IPS-15b (cell line): ENCODE measurements at regions not wholly inside any gene's neighbourhood (a gene's known extent, or its start where the extent isn't known, plus 50 kb on each side); places are given as distances from the start of the nearest gene placed in this dataset.

Experiments
- H3K27me3 ChIP-seq: one replicate; pipeline ENCODE4 v1.6.1; 2013; ENCODE audit warnings: low read length; ENCODE audit not compliant: control insufficient read depth, insufficient read depth
- H3K36me3 ChIP-seq: one replicate; pipeline ENCODE4 v1.6.1; 2013; ENCODE audit warnings: low read length; ENCODE audit not compliant: control insufficient read depth, insufficient read depth
- H3K4me1 ChIP-seq: one replicate; pipeline ENCODE4 v1.6.1; 2013; ENCODE audit warnings: mild to moderate bottlenecking, low read length; ENCODE audit not compliant: control insufficient read depth, insufficient read depth
- H3K4me3 ChIP-seq: one replicate; pipeline ENCODE4 v1.5.1; 2013; ENCODE audit warnings: low read depth, low read length
- H3K9ac ChIP-seq: one replicate; pipeline ENCODE4 v1.6.1; 2013; ENCODE audit warnings: low read depth, mild to moderate bottlenecking, low read length
- H3K9me3 ChIP-seq: one replicate; pipeline ENCODE4 v1.6.1; 2013; ENCODE audit warnings: mild to moderate bottlenecking, low read length; ENCODE audit not compliant: control insufficient read depth, insufficient read depth

DNA sequence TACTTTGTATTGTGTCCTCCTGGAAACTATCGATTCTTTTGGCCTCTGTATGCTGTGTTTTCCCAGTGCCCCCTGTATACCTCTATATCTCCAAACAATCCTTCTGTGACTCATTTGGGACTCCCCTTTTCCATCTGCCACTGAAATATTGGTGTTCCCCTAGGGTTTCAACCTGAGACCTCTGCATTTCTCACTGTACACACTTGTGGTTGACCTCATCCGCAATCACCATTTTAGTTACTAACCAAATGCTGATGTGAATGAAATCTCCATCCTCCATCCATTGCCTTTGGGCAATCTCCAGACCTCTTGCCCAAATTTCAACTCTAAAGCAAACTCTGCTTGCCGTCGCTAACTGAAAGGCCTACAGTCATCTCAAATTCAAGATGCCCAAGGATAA is 190.6 kb upstream of the PLET1 start:
- no peak overlapping the region for H3K9ac ChIP-seq
- no peaks in the 10 kb centered on the region for H3K9me3 ChIP-seq
- no peak overlapping the region for H3K4me3 ChIP-seq
- no peaks in the 10 kb centered on the region for H3K4me1 ChIP-seq
- no peaks in the 10 kb centered on the region for H3K36me3 ChIP-seq
- H3K27me3 ChIP-seq: no peaks in the 10 kb centered on the region

GRCh38 chr11:112453601-112454577 is 193.2 kb upstream of the PLET1 start:
- Histone ChIP-seq H3K4me1 (no peaks in the 10 kb centered on the region), H3K4me3 (no peak overlapping the region), H3K36me3 (no peaks in the 10 kb centered on the region), H3K27me3 (no peaks in the 10 kb centered on the region), H3K9me3 (no peaks in the 10 kb centered on the region), H3K9ac (no peak overlapping the region)

DNA sequence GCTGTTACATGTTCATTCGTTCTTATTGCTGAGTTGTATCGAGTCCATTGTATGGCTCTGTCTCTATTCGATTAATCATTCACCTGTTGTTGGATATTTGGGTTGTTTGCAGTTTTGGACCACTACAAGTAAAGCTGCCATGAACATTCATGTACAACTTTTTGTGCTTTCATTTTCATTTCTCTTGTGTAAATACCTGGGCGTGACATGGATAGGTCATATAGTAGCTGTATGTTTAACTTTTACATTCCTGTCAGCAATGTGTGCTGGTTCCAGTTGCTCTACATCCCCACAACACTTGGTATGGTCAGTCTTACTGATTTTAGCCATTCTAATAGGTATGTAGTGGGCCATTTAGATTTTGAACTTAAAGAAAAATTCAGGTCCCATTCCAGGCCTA is 194.2 kb upstream of the PLET1 start:
- Histone ChIP-seq H3K4me3 (no peak overlapping the region), H3K9me3 (no peaks in the 10 kb centered on the region), H3K9ac (no peak overlapping the region), H3K36me3 (no peaks in the 10 kb centered on the region), H3K4me1 (no peaks in the 10 kb centered on the region), H3K27me3 (no peaks in the 10 kb centered on the region)

- H3K36me3 ChIP-seq: no peaks in the 10 kb centered on the region
- H3K9me3 ChIP-seq: no peaks in the 10 kb centered on the region
- no peaks in the 10 kb centered on the region for H3K27me3 ChIP-seq
Measured at GRCh38 chr11:112455791-112456190, 195.1 kb upstream of the PLET1 start.

GRCh38 chr11:112457532-112457931 is 196.9 kb upstream of the PLET1 start:
- H3K9ac ChIP-seq: no peak overlapping the region
- H3K36me3 ChIP-seq: no peaks in the 10 kb centered on the region
- H3K4me1 ChIP-seq: no peaks in the 10 kb centered on the region
- H3K4me3 ChIP-seq: no peak overlapping the region
- H3K9me3 ChIP-seq: no peaks in the 10 kb centered on the region
- no peaks in the 10 kb centered on the region for H3K27me3 ChIP-seq

More at GRCh38 chr11:112455791-112456190, 195.1 kb upstream of the PLET1 start:
- Histone ChIP-seq H3K4me1 (no peaks in the 10 kb centered on the region), H3K9ac (no peak overlapping the region), H3K4me3 (no peak overlapping the region)

GRCh38 chr11:112459001-112459400 is 198.3 kb upstream of the PLET1 start:
- H3K9ac ChIP-seq: no peak overlapping the region
- no peaks in the 10 kb centered on the region for H3K9me3 ChIP-seq
- no peaks in the 10 kb centered on the region for H3K27me3 ChIP-seq
- no peaks in the 10 kb centered on the region for H3K4me1 ChIP-seq
- H3K4me3 ChIP-seq: no peak overlapping the region
- H3K36me3 ChIP-seq: no peaks in the 10 kb centered on the region

DNA sequence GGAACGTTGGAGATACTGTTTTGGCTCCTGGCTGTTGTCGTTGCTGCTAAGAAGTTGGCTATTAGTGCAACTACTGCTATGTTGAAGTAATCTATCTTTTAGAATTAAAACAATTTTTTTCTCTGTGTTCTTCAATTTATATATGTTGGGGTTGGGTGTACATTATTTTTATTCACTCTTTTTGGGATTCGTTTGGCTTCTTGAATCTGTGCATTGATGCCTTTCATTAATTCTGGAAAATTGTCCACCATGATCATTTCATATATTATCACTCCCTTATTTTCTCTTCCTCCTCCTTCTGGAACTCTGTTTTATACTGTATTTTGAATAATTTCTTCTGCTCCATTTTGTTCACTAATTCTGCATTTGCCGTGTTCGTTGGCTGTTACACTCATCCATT is 199.5 kb upstream of the PLET1 start:
- H3K9me3 ChIP-seq: no peaks in the 10 kb centered on the region
- H3K27me3 ChIP-seq: no peaks in the 10 kb centered on the region
- H3K4me1 ChIP-seq: no peaks in the 10 kb centered on the region
- H3K4me3 ChIP-seq: no peak overlapping the region
- H3K9ac ChIP-seq: no peak overlapping the region
- no peaks in the 10 kb centered on the region for H3K36me3 ChIP-seq

DNA sequence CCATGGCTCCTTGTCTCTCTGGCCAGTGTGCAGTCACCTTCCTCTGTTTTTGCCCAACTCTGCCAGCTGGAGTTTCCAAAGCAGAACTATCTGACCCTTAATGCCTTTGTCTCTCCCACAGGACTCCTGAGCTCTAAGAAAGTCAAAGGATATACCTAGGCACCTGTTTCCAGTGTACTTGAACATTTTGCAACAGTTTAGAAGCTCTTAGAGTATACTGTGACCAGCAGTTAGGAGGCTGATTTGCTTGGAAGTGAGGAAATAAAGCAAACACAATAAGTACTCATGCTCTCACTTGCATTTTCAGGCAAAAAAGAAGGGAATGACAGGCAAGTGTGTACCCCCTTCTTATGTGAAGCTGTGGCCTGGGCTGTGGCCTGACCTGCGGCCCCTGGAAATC is 204.3 kb upstream of the PLET1 start:
- Histone ChIP-seq H3K27me3 (no peaks in the 10 kb centered on the region), H3K36me3 (no peaks in the 10 kb centered on the region), H3K9me3 (no peaks in the 10 kb centered on the region), H3K4me1 (no peaks in the 10 kb centered on the region), H3K9ac (no peak overlapping the region), H3K4me3 (no peak overlapping the region)

DNA sequence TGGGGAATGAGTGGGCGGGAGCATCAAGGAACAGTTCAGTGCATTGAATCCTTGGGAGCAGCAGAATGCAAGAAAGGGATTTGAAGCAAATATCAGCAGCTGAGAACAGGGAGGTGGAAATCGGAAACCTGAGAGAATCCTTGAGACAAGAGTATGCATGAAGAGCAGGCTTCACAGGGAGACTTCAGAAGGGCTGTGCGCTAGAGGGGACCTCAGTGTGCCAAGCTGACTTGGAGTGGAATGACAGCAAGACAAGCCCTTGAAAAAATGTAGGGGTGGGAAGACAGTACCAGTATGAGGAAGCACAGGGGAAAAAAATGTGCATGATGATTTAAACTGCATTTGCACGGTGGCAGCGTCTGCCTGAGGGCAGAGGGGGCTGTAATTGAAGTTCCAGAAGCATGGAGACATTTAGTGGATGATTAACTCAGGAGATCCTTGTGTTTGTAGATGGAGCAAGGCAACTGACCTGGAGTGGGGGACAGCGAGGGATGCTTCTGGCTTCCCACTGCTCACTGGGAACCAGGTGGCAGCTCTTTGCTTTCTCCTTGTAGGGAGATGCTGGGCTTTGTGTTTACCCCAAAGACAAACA is 204.9 kb upstream of the PLET1 start:
- H3K27me3 ChIP-seq: no peaks in the 10 kb centered on the region
- H3K9ac ChIP-seq: no peak overlapping the region
- no peaks in the 10 kb centered on the region for H3K9me3 ChIP-seq
- H3K4me1 ChIP-seq: no peaks in the 10 kb centered on the region
- H3K4me3 ChIP-seq: no peak overlapping the region
- H3K36me3 ChIP-seq: no peaks in the 10 kb centered on the region

DNA sequence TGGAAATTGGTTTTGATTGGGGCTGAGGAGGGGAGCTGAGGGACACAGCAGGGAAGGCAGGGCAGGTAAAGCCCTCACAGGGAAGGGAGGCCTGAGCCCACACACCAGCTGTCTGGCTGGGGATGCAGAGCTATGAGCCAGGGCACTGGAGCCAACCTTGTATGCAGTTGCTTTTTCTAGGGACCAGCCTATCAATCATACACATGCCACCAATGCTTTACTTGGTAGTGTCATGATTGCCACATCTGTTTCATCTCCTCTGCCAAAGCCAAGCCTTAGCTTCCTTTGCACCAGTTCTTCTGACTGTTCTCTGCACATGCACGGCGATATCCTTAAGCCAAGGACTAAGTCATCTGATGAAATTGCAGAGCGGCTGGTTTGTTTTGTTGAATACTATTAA is 207.1 kb upstream of the PLET1 start:
- no peaks in the 10 kb centered on the region for H3K36me3 ChIP-seq
- no peaks in the 10 kb centered on the region for H3K27me3 ChIP-seq
- H3K4me1 ChIP-seq: no peaks in the 10 kb centered on the region
- no peak overlapping the region for H3K9ac ChIP-seq
- no peak overlapping the region for H3K4me3 ChIP-seq
- no peaks in the 10 kb centered on the region for H3K9me3 ChIP-seq

GRCh38 chr11:112469376-112469775 is 208.7 kb upstream of the PLET1 start:
- Histone ChIP-seq H3K4me3 (no peak overlapping the region), H3K4me1 (no peaks in the 10 kb centered on the region), H3K9ac (no peak overlapping the region), H3K9me3 (no peaks in the 10 kb centered on the region), H3K36me3 (no peaks in the 10 kb centered on the region), H3K27me3 (no peaks in the 10 kb centered on the region)

- Histone ChIP-seq H3K27me3 (no peaks in the 10 kb centered on the region), H3K36me3 (no peaks in the 10 kb centered on the region), H3K4me3 (no peak overlapping the region), H3K4me1 (no peaks in the 10 kb centered on the region), H3K9ac (no peak overlapping the region), H3K9me3 (no peaks in the 10 kb centered on the region)
Measured at GRCh38 chr11:112470355-112470754, 209.7 kb upstream of the PLET1 start.
